ENCODE measurements at regions not wholly inside any gene's neighbourhood (a gene's known extent, or its start where the extent isn't known, plus 50 kb on each side); places are given as distances from the start of the nearest gene placed in this dataset.
"Not testable (repeated sequence)": the region's sequence is repeated elsewhere in the genome, so short reads cannot be mapped to it uniquely, and the experiment has no call there.

DNA sequence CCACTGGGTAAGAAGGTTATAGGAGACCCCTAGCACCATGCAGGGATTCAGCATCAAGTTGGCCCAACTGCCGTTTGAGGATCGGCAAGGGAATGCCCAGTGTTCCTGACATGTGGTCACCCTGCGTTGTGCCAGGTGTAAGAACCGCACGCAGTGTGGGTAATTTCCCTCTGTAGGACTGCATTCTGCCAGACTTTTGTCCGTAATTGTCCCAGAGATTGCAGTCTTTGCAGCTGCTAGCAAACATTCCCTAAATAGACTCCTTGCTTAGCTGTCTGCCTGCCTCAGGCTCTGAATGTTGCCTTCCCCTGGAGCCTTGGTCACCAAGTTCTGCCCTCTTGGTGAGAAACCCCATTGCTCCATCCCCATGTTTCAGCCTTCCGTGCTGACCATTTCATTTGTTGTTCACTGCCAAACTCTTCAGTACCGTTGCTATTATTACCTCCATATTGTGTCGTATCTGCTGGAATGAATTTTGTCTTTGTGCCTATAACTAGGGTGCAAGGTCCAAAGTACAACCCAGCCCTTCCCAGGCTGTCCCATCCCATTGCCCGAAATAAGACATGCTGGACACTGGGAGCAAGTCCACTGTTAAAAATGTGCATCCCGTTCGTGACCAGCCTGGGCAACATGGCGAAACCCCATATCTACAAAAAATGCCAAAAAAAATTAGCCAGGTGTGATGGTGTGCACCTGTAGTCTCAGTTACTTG is 53.8 kb upstream of the USP9X start:
- Histone ChIP-seq H3K4me3 (no peak overlapping the region), H3K27ac (no peak overlapping the region), H3K4me1 (replicated peaks in 1 of 2) (peaks cover 5 to 11% of the 10 kb centered on the region in 2 donors)
- ATAC-seq (replicated peaks in 6 of 8) = no peak
- WGBS, 10 experiments = 90 to 100% (median 98%) methylated on average over 1 to 9 of the region's 13 CpGs; no CpG with 5 or more reads in 6 of the 10 experiments
- in situ Hi-C loops (cut with MboI; ENCODE audit: low pct_unique_long_range_greater_than_20kb in 2 of 9, low sequenced_read_pairs in 9 of 9, unreplicated experiment in 9 of 9) = no loop called here

DNA sequence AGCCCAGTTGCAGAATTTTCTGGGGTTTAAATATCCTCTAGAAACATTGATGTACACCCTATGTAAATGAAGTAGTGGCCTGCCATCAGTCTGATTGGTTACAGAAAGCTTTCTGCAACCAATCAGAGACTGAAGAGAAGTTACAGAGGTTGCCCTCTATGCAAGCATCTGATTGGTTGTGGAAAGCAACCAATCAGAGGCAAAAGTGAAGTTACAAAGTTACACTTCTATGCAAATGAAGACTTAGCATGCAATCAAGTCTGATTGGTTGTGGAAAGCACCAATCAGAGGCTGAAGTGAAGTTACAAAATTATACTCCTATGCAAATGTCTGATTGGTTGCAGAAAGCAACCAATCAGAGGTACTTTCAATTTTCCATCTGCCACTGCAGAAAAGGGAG is 51.9 kb upstream of the USP9X start:
- no peak for ATAC-seq (replicated peaks in 6 of 8)
- H3K27ac ChIP-seq = no peak overlapping the region
- in situ Hi-C loops (cut with MboI; ENCODE audit: low pct_unique_long_range_greater_than_20kb in 2 of 9, low sequenced_read_pairs in 9 of 9, unreplicated experiment in 9 of 9) = no loop called here
- no peaks in the 10 kb centered on the region for H3K4me1 ChIP-seq (replicated peaks in 1 of 2)
- H3K4me3 ChIP-seq = no peak overlapping the region

DNA sequence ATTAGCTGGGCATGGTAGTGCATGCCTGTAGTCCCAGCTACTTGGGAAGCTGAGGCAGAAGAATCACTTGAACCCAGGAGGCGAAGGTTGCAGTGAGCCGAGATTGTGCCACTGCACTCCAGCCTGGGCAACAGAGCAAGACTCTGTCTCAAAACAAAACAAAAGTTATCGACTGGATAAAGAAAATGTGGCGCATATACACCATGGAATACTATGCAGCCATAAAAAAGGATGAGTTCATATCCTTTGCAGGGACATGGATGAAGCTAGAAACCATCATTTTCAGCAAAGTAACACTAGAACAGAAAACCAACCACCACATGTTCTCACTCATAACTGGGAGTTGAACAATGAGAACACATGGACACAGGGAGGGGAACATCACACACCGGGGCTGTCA is 50.3 kb upstream of the USP9X start:
- in situ Hi-C loops (cut with MboI; ENCODE audit: low pct_unique_long_range_greater_than_20kb in 2 of 9, low sequenced_read_pairs in 9 of 9, unreplicated experiment in 9 of 9); H3K27ac ChIP-seq; H3K4me3 ChIP-seq; H3K4me1 ChIP-seq (replicated peaks in 1 of 2); ATAC-seq (replicated peaks in 6 of 8): not testable (repeated sequence)
- WGBS, 10 experiments = 100% methylated on average over 3 of the region's 5 CpGs; no CpG with 5 or more reads in 9 of the 10 experiments

Measured in motor neuron (in vitro differentiated cells).